H1 (cell line): ENCODE measurements at regions not wholly inside any gene's neighbourhood (a gene's known extent, or its start where the extent isn't known, plus 50 kb on each side); places are given as distances from the start of the nearest gene placed in this dataset.

ENCODE experiments used
- CTCF ChIA-PET: fragments of 300-600 bp; sonication (Branson Sonifier 250); formaldehyde crosslinking; loops from one replicate; lab custom pipeline; 2021; ENCODE audit not compliant: partially characterized antibody; lab: Charles Lee
- POLR2A ChIA-PET: fragments of 300-600 bp; sonication (Branson Sonifier 250); formaldehyde crosslinking; loops from one replicate; lab custom pipeline; 2021; ENCODE audit warnings: inconsistent platforms; ENCODE audit not compliant: partially characterized antibody; lab: Charles Lee
- DNase-seq, 2 experiments: peaks; one replicate each; pipeline versions ENCODE4 v3.0.0 to v3.0.0-alpha.2; 2010 to 2022; ENCODE audit warnings: low spot score in 2 of 2, low read depth in 1 of 2, mixed read lengths in 1 of 2
- FAIRE-seq: peaks from 2 replicates; lab custom pipeline; 2011; peaks lifted over from hg19 to GRCh38; lab: Jason Lieb, UNC
- H2AFZ ChIP-seq: 2 replicates; pipeline ENCODE4 v1.8.1; 2012; ENCODE audit warnings: low read length, inconsistent platforms
- H2AK5ac ChIP-seq: 2 replicates; pipeline ENCODE4 v1.6.1; 2013; ENCODE audit warnings: low read depth, low read length
- H2BK120ac ChIP-seq: replicated peaks from 2 replicates; pipeline ENCODE3; 2013; ENCODE audit warnings: low read depth, low read length, inconsistent platforms
- H2BK12ac ChIP-seq: 2 replicates; pipeline ENCODE4 v1.6.1; 2013; ENCODE audit warnings: low read depth, low read length
- H2BK15ac ChIP-seq: 2 replicates; pipeline ENCODE4 v1.6.1; 2013; ENCODE audit warnings: low read length
- H2BK20ac ChIP-seq: 2 replicates; pipeline ENCODE4 v1.6.1; 2013; ENCODE audit warnings: low read length
- H2BK5ac ChIP-seq: 2 replicates; pipeline ENCODE4 v1.6.1; 2013; ENCODE audit warnings: low read depth, low read length
- H3K14ac ChIP-seq: 2 replicates; pipeline ENCODE4 v1.6.1; 2013; ENCODE audit warnings: inconsistent platforms; ENCODE audit not compliant: insufficient read length
- H3K18ac ChIP-seq: 2 replicates; pipeline ENCODE4 v1.6.1; 2013; ENCODE audit warnings: low read length; ENCODE audit errors: extremely low read depth
- H3K23ac ChIP-seq: 2 replicates; pipeline ENCODE4 v1.6.1; 2013; ENCODE audit warnings: inconsistent platforms; ENCODE audit not compliant: insufficient read length
- H3K23me2 ChIP-seq: 2 replicates; pipeline ENCODE4 v1.6.1; 2013; ENCODE audit warnings: low read depth, low read length
- H3K27ac ChIP-seq: 2 replicates; pipeline ENCODE4 v1.6.1; 2011; ENCODE audit warnings: low read depth, low read length, inconsistent platforms
- H3K27me3 ChIP-seq, 4 experiments: replicated peaks in 1 of 4; 1 replicate in 1 of 4; 2 replicates in 3 of 4; pipeline versions ENCODE4 v1.6.1 to v1.8.1; 2011 to 2013; ENCODE audit warnings: low read length in 3 of 4, mild to moderate bottlenecking in 3 of 4, inconsistent platforms in 2 of 4, mixed read lengths in 2 of 4, moderate library complexity in 1 of 4; ENCODE audit not compliant: control insufficient read depth in 3 of 4, insufficient read depth in 3 of 4; ENCODE audit errors: extremely low read depth in 1 of 4
- H3K36me3 ChIP-seq, 4 experiments: 2 replicates each; pipeline versions ENCODE4 v1.6.1 to v1.8.1; 2011 to 2013; ENCODE audit warnings: mild to moderate bottlenecking in 4 of 4, low read length in 3 of 4, moderate library complexity in 2 of 4, control low read depth in 1 of 4, inconsistent platforms in 1 of 4; ENCODE audit not compliant: insufficient read depth in 4 of 4, control insufficient read depth in 2 of 4
- H3K4ac ChIP-seq: replicated peaks from 2 replicates; pipeline ENCODE3; 2013; ENCODE audit warnings: low read length, low read depth, mixed read lengths, inconsistent platforms; ENCODE audit not compliant: insufficient read length
- H3K4me1 ChIP-seq, 4 experiments: replicated peaks in 1 of 4; 1 replicate in 1 of 4; 2 replicates in 3 of 4; pipeline versions ENCODE4 v1.6.1 to v1.8.1; 2011 to 2013; ENCODE audit warnings: low read length in 3 of 4, inconsistent platforms in 2 of 4, mixed read lengths in 1 of 4; ENCODE audit not compliant: insufficient read depth in 4 of 4, control insufficient read depth in 3 of 4
- H3K4me2 ChIP-seq, 2 experiments: 2 replicates each; pipeline versions ENCODE4 v1.6.1 to v1.8.1; 2011 to 2013; ENCODE audit warnings: low read depth in 2 of 2, low read length in 2 of 2, control low read depth in 1 of 2, inconsistent platforms in 1 of 2, mild to moderate bottlenecking in 1 of 2; ENCODE audit not compliant: insufficient read depth in 1 of 2
- H3K4me3 ChIP-seq, 4 experiments: fragments of 200-600, 300-600 bp in 1 of 4; sonication (generic), shearing (Covaris generic), sonication (Bioruptor Twin) in 1 of 4; 2 replicates each; pipeline versions ENCODE4 v1.5.1 to v1.8.1; 2011 to 2016; ENCODE audit warnings: low read length in 4 of 4, low read depth in 3 of 4, control low read depth in 2 of 4, inconsistent platforms in 2 of 4, mild to moderate bottlenecking in 2 of 4, mixed read lengths in 1 of 4, moderate library complexity in 1 of 4; ENCODE audit not compliant: insufficient read depth in 2 of 4; ENCODE audit errors: extremely low read depth in 1 of 4
- H3K56ac ChIP-seq: replicated peaks from 2 replicates; pipeline ENCODE3; 2013; ENCODE audit warnings: low read depth, mild to moderate bottlenecking, mixed read lengths, low read length, inconsistent platforms; ENCODE audit not compliant: insufficient read length
- H3K79me1 ChIP-seq: 2 replicates; pipeline ENCODE4 v1.6.1; 2013; ENCODE audit warnings: low read depth, low read length, control low read depth
- H3K79me2 ChIP-seq, 2 experiments: 2 replicates each; pipeline versions ENCODE4 v1.6.1 to v1.8.1; 2012 to 2013; ENCODE audit warnings: low read length in 2 of 2, mild to moderate bottlenecking in 2 of 2, inconsistent platforms in 1 of 2; ENCODE audit not compliant: insufficient read depth in 2 of 2, control insufficient read depth in 1 of 2
- H3K9ac ChIP-seq, 4 experiments: replicated peaks in 1 of 4; 1 replicate in 1 of 4; 2 replicates in 3 of 4; pipeline versions ENCODE4 v1.6.1 to v1.8.1; 2011 to 2013; ENCODE audit warnings: low read depth in 3 of 4, low read length in 3 of 4, control low read depth in 2 of 4, mild to moderate bottlenecking in 2 of 4, moderate library complexity in 2 of 4, inconsistent platforms in 1 of 4; ENCODE audit errors: extremely low read depth in 1 of 4
- H3K9me3 ChIP-seq, 2 experiments: 2 replicates each; pipeline versions ENCODE4 v1.6.1 to v1.8.1; 2012 to 2013; ENCODE audit warnings: mild to moderate bottlenecking in 2 of 2, moderate library complexity in 2 of 2, control low read depth in 1 of 2, inconsistent platforms in 1 of 2, low read depth in 1 of 2, low read length in 1 of 2, mixed read lengths in 1 of 2; ENCODE audit not compliant: insufficient read depth in 2 of 2
- H4K20me1 ChIP-seq, 2 experiments: replicated peaks in 1 of 2; 2 replicates each; pipeline versions ENCODE3 to v1.8.1; 2011 to 2013; ENCODE audit warnings: inconsistent platforms in 2 of 2, low read length in 2 of 2, mild to moderate bottlenecking in 1 of 2; ENCODE audit not compliant: insufficient read depth in 2 of 2, control insufficient read depth in 1 of 2
- H4K5ac ChIP-seq: 2 replicates; pipeline ENCODE4 v1.6.1; 2013; ENCODE audit warnings: low read length, low read depth, mixed read lengths, inconsistent platforms; ENCODE audit not compliant: insufficient read length
- H4K8ac ChIP-seq: 2 replicates; pipeline ENCODE4 v1.8.0; 2013; ENCODE audit warnings: mild to moderate bottlenecking, moderate library complexity, low read length, inconsistent platforms; ENCODE audit not compliant: insufficient read depth; ENCODE audit errors: extremely low read depth
- H4K91ac ChIP-seq: replicated peaks from 2 replicates; pipeline ENCODE3; 2013; ENCODE audit warnings: low read length, mixed read lengths, inconsistent platforms; ENCODE audit not compliant: insufficient read length
- CHD1 ChIP-seq: IDR thresholded peaks from 2 replicates; pipeline ENCODE4 v1.6.1; 2012; ENCODE audit warnings: low read depth, low read length, improper control_type of control experiment
- CREB1 ChIP-seq: IDR thresholded peaks from 2 replicates; pipeline ENCODE4 v1.6.1; 2012; ENCODE audit warnings: inconsistent platforms
- KDM5A ChIP-seq: fragments of 200-600 bp; IDR thresholded peaks from 2 replicates; pipeline ENCODE4 v1.7.1; 2012; ENCODE audit warnings: mild to moderate bottlenecking, low read length, inconsistent platforms, mixed read lengths
- RAD21 ChIP-seq, 2 experiments: IDR thresholded peaks in 1 of 2; conservative IDR thresholded peaks in 1 of 2; 2 replicates each; pipeline ENCODE4 v1.6.1; 2011; ENCODE audit warnings: low read depth in 2 of 2, low read length in 2 of 2, improper control_type of control experiment in 1 of 2, inconsistent platforms in 1 of 2, mild to moderate bottlenecking in 1 of 2, moderate library complexity in 1 of 2
- SP1 ChIP-seq: IDR thresholded peaks from 2 replicates; pipeline ENCODE4 v1.6.1; 2011; ENCODE audit warnings: low read depth, low read length
- WGBS, 2 experiments: shearing (Covaris generic) in 1 of 2; methylation state at CpG; one replicate each; pipeline versions ENCODE4 v1.1.6 to v1.1.7; 2013 to 2015; ENCODE audit warnings: low lambda C conversion rate in 2 of 2, mixed read lengths in 2 of 2, inconsistent platforms in 1 of 2, low coverage in 1 of 2, missing lambda C conversion rate in 1 of 2; ENCODE audit not compliant: insufficient replicate concordance in 2 of 2, insufficient coverage in 1 of 2, insufficient read length in 1 of 2; ENCODE audit errors: extremely low coverage in 1 of 2, missing lambda C conversion rate in 1 of 2; 5-methylcytosine and 5-hydroxymethylcytosine counted together

DNA sequence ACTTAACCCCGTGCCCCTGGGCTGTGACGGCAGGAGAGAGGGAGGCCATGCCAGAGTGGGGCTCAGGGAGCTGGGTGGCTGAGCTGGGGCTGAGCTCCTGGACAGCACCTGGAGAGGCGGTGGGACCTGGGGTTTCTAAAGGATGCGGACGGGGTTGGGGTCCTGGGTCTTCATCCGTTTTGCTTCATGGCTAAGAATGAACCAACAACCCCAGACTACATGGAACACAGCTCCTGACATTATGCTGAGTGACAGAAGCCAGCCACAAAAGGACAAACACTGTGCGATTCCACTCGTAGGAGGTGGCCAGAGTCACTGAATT, 60.6 kb downstream of the NCOR2 start:
- POLR2A ChIA-PET = interaction anchor here (1.0 to 2.1 kb wide), 3 partner anchors 9 to 12 kb away, joined by 3 to 7 read pairs (median 4); no protein-coding TSS in a partner anchor

More for the DNA sequence above, 60.6 kb downstream of the NCOR2 start:
- Histone ChIP-seq H3K4ac (no peak overlapping the region), H3K4me1 (peaks cover 0 to 74% (median 55%) of the 10 kb centered on the region in 4 experiments; a peak in 6 of 7 replicates), H3K23ac (no peak overlapping the region), H4K5ac (no peak overlapping the region), H4K91ac (peak overlapping the region; percentile 44), H2BK20ac (no peak overlapping the region), H2BK120ac (no peak overlapping the region), H2BK5ac (peak overlapping the region; percentile 75), H3K9ac (0 out of 7 replicates have a peak overlapping the region, but pooled peaks of 1 of the 4 experiments have one; percentile 19), H3K79me1 (peaks cover 44% of the 10 kb centered on the region), H2BK15ac (no peak overlapping the region), H3K9me3 (no peaks in the 10 kb centered on the region), H3K27me3 (no peaks in the 10 kb centered on the region), H3K18ac (peak overlapping the region; percentile 60), H3K23me2 (peaks cover 4% of the 10 kb centered on the region; the same call in 1 of the 2 replicates), H3K14ac (no peak overlapping the region), H2BK12ac (peak overlapping the region; percentile 75; the same call in 1 of the 2 replicates), H3K36me3 (peaks cover 0 to 3% (median 0%) of the 10 kb centered on the region in 4 experiments; a peak in 1 of 8 replicates), H4K20me1 (peaks cover 31 to 46% of the 10 kb centered on the region in 2 experiments), H3K56ac (no peak overlapping the region), H4K8ac (no peak overlapping the region), H2AFZ (no peak overlapping the region), H3K27ac (no peak overlapping the region), H3K79me2 (peaks cover 10 to 100% of the 10 kb centered on the region in 2 experiments), H2AK5ac (peak overlapping the region; percentile 93; the same call in 1 of the 2 replicates), H3K4me2 (0 out of 4 replicates have a peak overlapping the region, but pooled peaks of 1 of the 2 experiments have one; percentile 32), H3K4me3 (no peak overlapping the region)
- 79% methylated on average over 8 of the region's 8 CpGs; no CpG with 5 or more reads in 1 of the 2 experiments for WGBS, 2 experiments
- CTCF ChIA-PET = interaction anchor here (0.6 to 5.5 kb wide), 6 partner anchors 9 to 264 kb away, joined by 3 to 39 read pairs (median 3); no protein-coding TSS in a partner anchor
- no peak for DNase-seq
- FAIRE-seq = no peak
- TF ChIP-seq KDM5A = no peak
- no peak for TF ChIP-seq SP1
- no peak for TF ChIP-seq CHD1
- no peak for TF ChIP-seq RAD21 (IDR thresholded peaks at IDR 0.05 in 1 of 2, conservative IDR thresholded peaks at IDR 0.05 in 1 of 2; ENCODE audit: low read depth in 2 of 2, low read length in 2 of 2)
- TF ChIP-seq CREB1 = no peak
